Lower leg skin (tissue), 3 donors: ENCODE measurements at regions not wholly inside any gene's neighbourhood (a gene's known extent, or its start where the extent isn't known, plus 50 kb on each side); places are given as distances from the start of the nearest gene placed in this dataset.

Experiments
- POLR2A ChIP-seq, 2 donors: fragments of 450-650 bp; IDR thresholded peaks; one replicate each; pipeline ENCODE4 v1.6.1; 2016 to 2017; ENCODE audit warnings: antibody characterized with exemption in 2 of 2, mild to moderate bottlenecking in 1 of 2, moderate library complexity in 1 of 2
- TF ChIP-seq, protein P1 (sequence below), 3 donors: fragments of 450-650 bp; IDR thresholded peaks; one replicate each; pipeline ENCODE4 v1.5.1; 2016; ENCODE audit warnings: antibody characterized with exemption in 3 of 3, mild to moderate bottlenecking in 3 of 3, moderate library complexity in 2 of 3

DNA sequence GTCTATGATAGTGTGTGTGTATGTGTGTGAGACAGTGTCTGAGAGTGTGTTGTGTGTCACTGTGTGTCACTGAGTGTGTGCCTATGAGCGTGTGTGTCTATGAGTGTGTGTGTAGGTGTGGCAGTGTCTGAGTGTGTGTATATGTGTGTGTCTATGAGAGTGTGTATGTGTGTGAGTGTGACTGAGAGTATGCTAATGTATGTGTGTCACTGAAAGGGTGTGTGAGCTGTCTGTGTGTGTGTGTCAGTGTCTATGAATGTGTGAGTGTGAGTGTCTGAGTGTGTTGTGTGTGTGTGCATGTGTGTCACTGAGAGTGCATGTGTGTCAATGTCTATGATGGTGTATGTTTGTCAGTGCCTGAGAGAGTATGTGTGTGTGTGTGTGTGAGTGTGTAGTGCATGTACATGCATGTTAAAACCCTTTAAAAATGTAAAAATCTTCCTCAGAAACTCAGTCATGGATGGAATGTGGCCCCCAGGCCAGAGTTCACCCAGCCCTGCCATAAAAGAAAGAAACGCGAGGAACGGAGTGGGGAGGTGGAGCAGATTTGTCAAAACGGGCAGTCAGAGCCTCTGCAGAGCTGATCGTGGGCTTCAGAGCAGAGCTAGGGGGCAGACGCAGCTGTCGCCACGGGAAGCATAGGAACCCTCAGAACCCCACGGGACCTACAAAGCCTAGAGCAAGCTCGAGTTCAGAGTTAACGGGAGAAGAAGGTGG is 218.8 kb downstream of the CTTN start:
- no peak for TF ChIP-seq POLR2A (IDR thresholded peaks at IDR 0.05)
- TF ChIP-seq, protein P1, sequence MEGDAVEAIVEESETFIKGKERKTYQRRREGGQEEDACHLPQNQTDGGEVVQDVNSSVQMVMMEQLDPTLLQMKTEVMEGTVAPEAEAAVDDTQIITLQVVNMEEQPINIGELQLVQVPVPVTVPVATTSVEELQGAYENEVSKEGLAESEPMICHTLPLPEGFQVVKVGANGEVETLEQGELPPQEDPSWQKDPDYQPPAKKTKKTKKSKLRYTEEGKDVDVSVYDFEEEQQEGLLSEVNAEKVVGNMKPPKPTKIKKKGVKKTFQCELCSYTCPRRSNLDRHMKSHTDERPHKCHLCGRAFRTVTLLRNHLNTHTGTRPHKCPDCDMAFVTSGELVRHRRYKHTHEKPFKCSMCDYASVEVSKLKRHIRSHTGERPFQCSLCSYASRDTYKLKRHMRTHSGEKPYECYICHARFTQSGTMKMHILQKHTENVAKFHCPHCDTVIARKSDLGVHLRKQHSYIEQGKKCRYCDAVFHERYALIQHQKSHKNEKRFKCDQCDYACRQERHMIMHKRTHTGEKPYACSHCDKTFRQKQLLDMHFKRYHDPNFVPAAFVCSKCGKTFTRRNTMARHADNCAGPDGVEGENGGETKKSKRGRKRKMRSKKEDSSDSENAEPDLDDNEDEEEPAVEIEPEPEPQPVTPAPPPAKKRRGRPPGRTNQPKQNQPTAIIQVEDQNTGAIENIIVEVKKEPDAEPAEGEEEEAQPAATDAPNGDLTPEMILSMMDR (IDR thresholded peaks at IDR 0.05), result peak in 1 of 3 donors; percentile 51
